NCI-H146 treated with DMSO at 0.1 percent for 48 hours (cell line): ENCODE measurements at regions not wholly inside any gene's neighbourhood (a gene's known extent, or its start where the extent isn't known, plus 50 kb on each side); places are given as distances from the start of the nearest gene placed in this dataset.
A peak's percentile ranks its signal among the peaks of the same experiment; 100 is the strongest.

Experiments used
- DNase-seq: peaks from one replicate; lab custom pipeline; 2025; ENCODE audit not compliant: unreplicated experiment; lab: John Stamatoyannopoulos, UW

GRCh38 chr6:6781172-6781872, 192.8 kb downstream of the LY86 start:
- no peak for DNase-seq

GRCh38 chr6:6781873-6782227, 193.3 kb downstream of the LY86 start:
- DNase-seq, result no peak

DNA sequence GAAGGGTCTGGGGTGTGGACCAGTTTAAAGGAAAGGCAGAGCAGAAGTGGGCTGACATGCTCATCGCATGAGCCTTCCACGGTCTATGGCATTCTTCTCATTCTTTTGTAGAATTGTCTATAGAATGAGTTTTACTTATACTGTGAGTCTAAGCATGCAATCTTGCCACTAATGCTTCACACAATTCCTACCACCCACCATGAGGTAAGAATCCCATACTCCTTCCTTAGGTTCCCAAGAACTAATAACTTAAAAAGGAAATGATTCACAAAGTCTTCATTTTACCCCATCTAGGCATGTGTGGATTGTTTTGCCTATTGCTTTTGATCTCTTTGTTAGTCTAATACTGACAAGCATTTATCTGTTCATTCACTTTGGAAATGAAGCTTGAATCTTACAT, 195.2 kb downstream of the LY86 start:
- no peak for DNase-seq

GRCh38 chr6:6784514-6785162, 196.1 kb downstream of the LY86 start:
- no peak for DNase-seq

- no peak for DNase-seq
These were observed 196.6 kb downstream of the LY86 start for GRCh38 chr6:6785163-6785521.

DNA sequence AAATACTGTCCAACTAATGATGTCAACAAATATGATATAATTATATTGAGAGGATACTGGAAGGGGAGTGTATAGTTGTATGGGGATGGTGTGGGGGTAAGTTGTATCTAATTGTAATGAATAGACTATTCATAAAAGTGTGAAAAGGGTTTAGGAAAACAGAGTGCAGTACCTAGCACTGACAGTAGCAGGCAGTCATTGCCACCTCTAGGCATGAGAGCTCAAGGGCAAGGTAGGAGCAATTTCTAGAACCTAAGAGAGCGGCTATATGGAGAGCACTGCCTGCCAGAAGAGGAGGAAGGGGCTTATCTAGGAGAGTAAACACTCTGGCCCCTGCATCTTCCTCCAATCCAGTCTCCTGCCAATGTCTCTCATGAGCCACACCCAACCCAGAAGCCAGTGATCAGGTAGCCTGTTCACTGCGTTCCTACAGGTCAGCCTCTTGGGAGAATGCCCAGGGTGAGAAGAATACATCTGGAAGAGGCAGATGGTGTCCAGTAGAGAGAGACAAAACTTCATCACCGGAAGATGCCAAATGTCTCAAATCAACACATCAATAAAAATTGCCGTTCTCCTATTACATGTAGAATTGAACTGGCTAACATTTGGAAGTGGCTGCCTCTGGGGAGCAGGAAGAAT, 200.0 kb downstream of the LY86 start:
- peak; percentile 43 for DNase-seq

DNA sequence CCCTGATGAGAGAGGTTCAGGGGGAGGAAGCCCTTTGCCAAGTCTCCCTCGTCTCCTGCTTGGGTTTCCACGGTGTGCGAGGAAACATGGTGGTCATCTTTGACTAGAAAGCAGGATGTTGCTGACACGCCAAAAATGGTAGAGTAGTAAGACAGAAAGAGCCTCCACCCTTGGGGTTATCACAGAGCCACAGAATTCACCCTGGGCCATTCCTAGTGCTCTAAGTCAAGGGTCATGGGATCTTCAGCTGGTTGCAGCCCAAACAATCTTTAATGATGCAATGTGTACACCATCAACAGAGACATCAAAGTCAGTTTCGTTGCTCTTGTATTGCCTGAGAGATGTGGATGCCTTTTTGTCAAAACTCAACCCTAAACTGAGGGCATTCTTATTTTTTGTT, 201.9 kb downstream of the LY86 start:
- no peak for DNase-seq

- DNase-seq, result no peak
These were observed 202.4 kb downstream of the LY86 start for GRCh38 chr6:6790891-6791290.

DNA sequence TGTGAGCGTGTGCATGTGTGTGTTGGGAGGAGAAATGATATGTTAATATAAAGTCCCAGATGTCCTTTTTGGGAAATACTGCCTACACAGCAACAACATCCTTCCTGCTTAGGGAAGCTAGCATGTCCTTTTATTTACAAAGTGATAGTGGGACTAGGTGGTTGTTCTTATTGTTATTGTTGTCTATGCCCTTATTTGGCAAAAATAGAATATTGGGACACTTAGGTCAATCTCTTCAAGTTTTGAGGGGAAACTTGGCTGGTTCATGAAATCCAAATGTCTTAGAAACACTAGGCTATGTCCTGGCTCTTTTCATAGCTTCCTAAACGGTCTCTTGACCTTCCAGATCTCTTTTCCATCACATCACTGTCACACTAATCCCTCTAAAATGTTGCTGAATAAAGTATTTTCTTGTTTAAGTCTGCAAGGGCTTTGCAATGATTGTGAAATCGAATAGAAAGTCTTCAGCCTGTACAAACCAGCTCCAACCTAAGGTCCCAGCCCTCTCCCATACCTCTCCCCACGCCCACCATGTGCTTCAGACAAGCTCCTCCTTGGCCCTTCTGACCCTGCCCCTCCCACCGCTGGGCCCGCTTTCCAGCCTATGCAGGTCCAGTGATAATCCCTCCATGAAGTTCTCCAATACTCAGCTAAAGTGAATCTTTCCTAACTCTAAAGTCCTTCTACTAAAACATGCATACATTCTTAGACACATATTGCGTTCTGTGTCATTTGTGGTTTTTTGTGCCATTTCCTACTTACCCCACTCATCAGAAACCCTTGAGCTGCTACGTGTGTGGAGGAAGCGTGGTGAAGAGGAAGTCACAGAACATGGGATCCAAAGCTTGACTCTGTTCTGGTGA, 205.1 kb downstream of the LY86 start:
- DNase-seq, result no peak

DNA sequence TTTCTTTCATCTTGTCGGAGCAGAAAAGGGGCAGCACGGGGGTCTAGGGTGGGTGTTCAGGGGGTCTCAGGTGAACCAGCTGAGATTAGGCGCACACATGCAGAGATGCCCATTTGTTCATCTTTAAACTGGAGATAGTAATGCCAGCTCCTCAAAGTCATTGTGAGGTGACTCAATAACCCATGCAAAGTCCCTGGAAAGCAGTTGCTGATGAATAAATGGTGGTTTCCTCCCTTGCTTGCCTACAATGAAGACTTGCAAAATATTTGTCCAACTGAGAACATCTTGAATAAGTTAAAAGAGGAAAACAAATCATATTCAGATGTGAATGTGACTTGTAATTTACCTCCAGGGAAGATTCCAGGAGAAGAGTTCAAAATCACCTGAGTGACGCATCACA, 206.9 kb downstream of the LY86 start:
- no peak for DNase-seq

GRCh38 chr6:6796818-6797217, 208.3 kb downstream of the LY86 start:
- no peak for DNase-seq

- no peak for DNase-seq
These were observed 209.9 kb downstream of the LY86 start for GRCh38 chr6:6798448-6798860.

- no peak for DNase-seq
These were observed 212.4 kb downstream of the LY86 start for GRCh38 chr6:6801005-6801335.

DNA sequence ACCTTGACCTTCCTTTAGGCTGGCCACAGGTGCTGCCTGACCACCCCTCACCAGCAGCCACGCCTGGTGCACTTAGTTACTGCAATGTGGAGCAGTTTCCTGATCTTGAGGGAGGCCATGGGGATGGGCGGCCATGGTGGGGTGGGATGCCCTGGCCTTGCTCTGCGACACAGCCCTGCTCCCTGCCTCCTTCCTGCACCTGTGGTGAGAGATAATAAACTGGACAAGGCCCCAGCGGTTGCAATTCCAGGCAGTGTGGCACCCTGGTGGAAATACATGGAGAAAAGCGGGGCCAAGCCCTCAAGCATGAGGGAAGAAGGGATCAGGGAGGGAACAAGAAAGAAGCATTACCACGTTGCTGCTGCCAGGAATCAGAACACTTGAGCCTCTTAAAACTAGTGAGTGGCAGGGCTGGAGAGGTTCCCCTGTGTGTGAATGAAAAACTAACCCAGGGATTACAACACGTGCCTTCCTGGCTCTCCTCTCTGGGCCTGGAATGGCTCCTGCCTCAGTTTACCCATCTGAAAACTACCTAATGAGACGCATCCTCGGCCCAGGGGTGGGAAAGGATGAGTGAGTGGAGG, 213.2 kb downstream of the LY86 start:
- no peak for DNase-seq

DNA sequence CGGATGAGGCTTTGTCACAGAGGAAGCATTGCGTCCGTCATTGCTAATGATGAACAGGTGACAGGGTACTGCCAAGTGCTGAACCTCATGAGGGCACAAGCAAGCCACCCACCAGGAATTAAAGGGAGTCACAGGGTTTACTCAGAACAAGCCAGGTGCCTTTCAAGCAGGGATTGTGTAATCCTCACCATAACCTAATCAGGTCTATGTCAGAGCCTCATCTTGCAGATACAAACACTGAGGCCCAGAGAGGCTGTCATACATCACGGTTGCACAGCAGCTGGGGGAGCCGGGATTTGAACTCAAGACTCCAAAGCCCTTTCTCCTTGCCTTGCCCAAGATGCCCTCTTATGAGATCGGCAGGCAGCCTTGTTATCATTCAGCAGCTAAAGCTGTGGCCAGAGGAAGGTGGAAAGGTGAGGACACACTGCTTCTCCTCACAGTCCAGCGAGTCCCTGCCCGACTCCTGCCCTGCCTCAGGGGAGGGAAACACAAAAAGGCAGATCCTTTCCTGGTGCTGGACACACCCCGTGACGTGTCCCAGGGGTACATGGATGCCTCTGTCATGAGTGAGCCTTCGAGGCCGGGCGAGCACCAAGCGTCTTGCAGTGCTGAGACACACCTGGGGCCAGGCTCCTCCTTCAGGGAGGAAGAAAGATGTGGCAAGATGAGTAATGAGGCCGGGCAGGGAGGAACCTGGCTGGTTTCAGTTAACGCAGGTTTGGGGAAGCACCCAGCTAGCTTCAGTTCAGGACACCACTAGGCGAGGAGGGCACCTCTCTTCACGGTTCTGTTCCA, 214.9 kb downstream of the LY86 start:
- DNase-seq, result no peak

GRCh38 chr6:6804843-6805615, 216.5 kb downstream of the LY86 start:
- no peak for DNase-seq

- no peak for DNase-seq
These were observed 218.5 kb downstream of the LY86 start for GRCh38 chr6:6806844-6807518.

DNA sequence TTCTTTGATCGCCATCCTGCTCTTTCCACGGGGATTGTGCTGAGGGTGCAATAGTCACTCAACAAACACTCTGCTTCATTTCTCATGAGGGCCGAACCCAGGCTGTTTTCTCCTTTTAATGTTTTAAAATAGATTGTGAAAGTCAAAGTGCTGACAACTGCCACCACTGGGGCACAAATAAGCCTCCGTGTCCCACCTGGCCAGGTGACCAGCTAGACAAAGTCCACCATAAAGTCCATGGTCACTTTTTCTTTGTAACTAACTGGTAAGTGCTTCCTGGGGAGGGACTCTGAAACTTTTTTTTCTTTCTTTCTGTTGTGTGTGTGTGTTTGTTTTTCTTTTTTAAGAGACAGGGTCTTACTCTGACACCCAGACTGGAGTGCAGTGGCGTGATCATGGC, 219.8 kb downstream of the LY86 start:
- no peak for DNase-seq

DNA sequence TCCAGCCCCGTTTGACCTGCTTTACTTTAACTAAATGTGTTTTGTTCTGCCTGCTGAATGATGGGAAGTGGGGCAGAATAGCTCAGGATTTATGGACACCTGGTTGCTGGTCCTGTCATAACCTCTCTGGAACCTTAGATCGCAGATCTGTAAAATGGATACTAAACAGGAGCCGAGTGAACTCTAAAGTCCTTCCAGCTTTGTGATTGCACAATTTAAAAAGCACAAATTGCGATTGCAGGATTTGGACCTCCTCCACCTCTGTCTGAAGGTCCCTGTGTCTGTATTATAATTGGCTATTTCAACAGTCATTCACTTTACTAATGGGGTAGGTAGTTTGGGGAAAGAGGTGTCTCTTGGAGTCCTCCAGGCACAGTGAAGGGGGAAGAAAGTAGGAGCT, 220.4 kb downstream of the LY86 start:
- DNase-seq, result no peak
